Mesothelial cell of epicardium (in vitro differentiated cells): ENCODE measurements at regions not wholly inside any gene's neighbourhood (a gene's known extent, or its start where the extent isn't known, plus 50 kb on each side); places are given as distances from the start of the nearest gene placed in this dataset.

ENCODE experiments used
- DNase-seq, 2 experiments: peaks; one replicate each; pipeline ENCODE4 v3.0.0; 2021; ENCODE audit warnings: low spot score in 2 of 2; ENCODE audit not compliant: unreplicated experiment in 2 of 2
- H3K27ac Mint-ChIP-seq: 2 replicates; pipeline ENCODE4 v1.8.0; 2021; ENCODE audit warnings: mixed read lengths
- H3K27me3 Mint-ChIP-seq: 2 replicates; pipeline ENCODE4 v1.8.0; 2021; ENCODE audit warnings: low read depth, mixed read lengths
- H3K36me3 Mint-ChIP-seq: 2 replicates; pipeline ENCODE4 v1.8.0; 2021; ENCODE audit warnings: mixed read lengths
- H3K4me1 Mint-ChIP-seq: 2 replicates; pipeline ENCODE4 v1.8.0; 2021; ENCODE audit warnings: mixed read lengths
- H3K4me3 Mint-ChIP-seq: 2 replicates; pipeline ENCODE4 v1.8.0; 2021; ENCODE audit warnings: mild to moderate bottlenecking, moderate library complexity, mixed read lengths
- H3K9me3 Mint-ChIP-seq: 2 replicates; pipeline ENCODE4 v1.8.0; 2021; ENCODE audit warnings: mixed read lengths
- TF ChIP-seq, protein P1 (sequence below): fragments of 200-600 bp; sonication (generic); IDR thresholded peaks from one replicate; pipeline ENCODE4 v1.5.0; 2021; ENCODE audit warnings: antibody characterized with exemption; ENCODE audit not compliant: unreplicated experiment

DNA sequence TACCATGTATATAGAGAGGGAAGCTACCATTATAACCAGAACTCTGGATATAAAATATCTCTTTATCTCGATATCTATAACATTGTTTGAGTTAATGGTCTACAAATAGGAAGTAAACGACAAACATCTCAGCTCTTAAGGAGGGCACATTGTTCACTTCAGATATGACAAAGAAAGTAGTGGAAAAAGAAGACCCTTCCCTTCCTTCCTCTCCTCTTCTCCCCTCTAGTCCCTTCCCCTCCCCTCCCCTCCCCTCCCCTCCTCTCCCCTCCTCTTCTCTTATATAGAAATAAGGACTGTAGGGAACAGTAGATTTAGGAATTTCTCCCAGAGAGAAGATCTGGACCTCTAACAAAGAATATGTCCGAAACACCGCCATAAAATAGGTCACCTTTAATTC is 1731.9 kb upstream of the CDH9 start:
- no peak overlapping the region for H3K27ac Mint-ChIP-seq
- H3K36me3 Mint-ChIP-seq: no peaks in the 10 kb centered on the region
- peaks cover 8% of the 10 kb centered on the region for H3K9me3 Mint-ChIP-seq
- DNase-seq: no peak
- H3K27me3 Mint-ChIP-seq: no peaks in the 10 kb centered on the region
- no peak overlapping the region for H3K4me3 Mint-ChIP-seq
- TF ChIP-seq, protein P1, sequence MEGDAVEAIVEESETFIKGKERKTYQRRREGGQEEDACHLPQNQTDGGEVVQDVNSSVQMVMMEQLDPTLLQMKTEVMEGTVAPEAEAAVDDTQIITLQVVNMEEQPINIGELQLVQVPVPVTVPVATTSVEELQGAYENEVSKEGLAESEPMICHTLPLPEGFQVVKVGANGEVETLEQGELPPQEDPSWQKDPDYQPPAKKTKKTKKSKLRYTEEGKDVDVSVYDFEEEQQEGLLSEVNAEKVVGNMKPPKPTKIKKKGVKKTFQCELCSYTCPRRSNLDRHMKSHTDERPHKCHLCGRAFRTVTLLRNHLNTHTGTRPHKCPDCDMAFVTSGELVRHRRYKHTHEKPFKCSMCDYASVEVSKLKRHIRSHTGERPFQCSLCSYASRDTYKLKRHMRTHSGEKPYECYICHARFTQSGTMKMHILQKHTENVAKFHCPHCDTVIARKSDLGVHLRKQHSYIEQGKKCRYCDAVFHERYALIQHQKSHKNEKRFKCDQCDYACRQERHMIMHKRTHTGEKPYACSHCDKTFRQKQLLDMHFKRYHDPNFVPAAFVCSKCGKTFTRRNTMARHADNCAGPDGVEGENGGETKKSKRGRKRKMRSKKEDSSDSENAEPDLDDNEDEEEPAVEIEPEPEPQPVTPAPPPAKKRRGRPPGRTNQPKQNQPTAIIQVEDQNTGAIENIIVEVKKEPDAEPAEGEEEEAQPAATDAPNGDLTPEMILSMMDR: no peak
- H3K4me1 Mint-ChIP-seq: peaks cover 4% of the 10 kb centered on the region

DNA sequence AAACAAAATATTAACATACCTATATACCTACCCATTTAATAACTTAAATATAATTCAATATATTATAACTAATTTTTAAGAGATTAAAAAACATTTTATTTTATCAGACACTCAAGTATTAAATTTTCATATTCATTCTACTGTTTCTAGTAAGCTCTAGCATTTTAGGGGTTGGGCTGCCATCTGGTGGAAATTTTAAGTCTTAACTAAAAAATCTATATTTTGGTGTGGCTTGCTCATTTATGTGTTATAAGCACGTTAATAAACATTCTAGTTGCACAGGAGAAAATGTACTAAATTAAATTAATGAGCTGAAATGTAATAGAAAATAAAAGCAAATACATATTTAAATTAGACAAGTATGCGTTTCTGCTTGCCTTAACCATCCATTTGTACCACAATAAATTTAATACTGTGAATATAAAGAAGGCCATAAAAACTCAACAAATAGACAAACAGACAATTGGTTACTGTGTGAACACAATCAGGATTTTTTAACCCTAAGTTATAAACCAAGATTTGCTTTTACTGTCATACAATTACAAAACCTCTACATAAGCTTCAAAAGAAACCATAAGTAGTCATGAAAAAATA is 1728.3 kb upstream of the CDH9 start:
- Mint-ChIP-seq H3K9me3 (peaks cover 3% of the 10 kb centered on the region), H3K36me3 (no peaks in the 10 kb centered on the region), H3K27me3 (no peaks in the 10 kb centered on the region), H3K4me3 (no peak overlapping the region), H3K4me1 (peaks cover 6% of the 10 kb centered on the region), H3K27ac (no peak overlapping the region)
- TF ChIP-seq, protein P1: peak; percentile 72
- DNase-seq: peak in 1 of 2 experiments; percentile 39

DNA sequence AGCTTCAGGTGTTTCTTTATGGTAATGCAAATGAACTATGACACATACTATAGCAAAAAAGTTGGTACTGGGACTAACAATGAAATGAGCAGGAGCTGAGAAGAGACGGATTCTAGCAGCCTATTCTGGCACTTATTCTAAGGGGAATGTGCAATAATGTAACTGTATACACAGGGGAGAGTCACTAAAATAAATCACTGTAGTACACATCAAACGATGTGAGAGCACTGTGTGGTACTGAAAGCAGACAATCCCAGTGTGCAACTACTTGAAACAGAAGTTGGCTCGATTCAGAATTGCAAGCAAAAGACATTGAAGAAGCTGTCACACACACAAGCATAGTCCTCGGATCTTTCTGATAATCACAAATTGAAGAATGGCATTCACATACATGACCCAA is 1713.0 kb upstream of the CDH9 start:
- TF ChIP-seq, protein P1: no peak
- Mint-ChIP-seq H3K4me1 (peaks cover 4% of the 10 kb centered on the region), H3K27me3 (no peaks in the 10 kb centered on the region), H3K36me3 (no peaks in the 10 kb centered on the region), H3K9me3 (peaks cover 9% of the 10 kb centered on the region), H3K27ac (no peak overlapping the region), H3K4me3 (no peak overlapping the region)
- no peak for DNase-seq

DNA sequence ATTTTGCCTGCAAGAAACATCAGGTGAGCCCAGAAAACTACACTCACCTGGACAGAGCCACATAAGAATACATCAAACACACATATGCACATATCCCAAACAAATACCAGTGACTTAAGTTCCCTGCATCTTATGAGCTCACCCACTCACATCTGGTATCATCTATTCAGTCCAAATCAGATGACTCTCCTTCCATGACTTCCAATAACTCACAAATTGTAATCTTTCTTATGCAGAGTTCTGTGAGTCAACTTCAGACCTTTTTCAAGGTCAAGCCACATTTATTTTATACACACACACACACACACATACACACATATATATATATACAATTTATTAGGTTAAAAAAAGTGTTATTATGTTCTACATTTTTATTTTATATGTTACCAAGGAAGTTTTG is 1711.9 kb upstream of the CDH9 start:
- Mint-ChIP-seq H3K36me3 (no peaks in the 10 kb centered on the region), H3K4me1 (peaks cover 4% of the 10 kb centered on the region), H3K9me3 (peaks cover 4% of the 10 kb centered on the region), H3K27me3 (no peaks in the 10 kb centered on the region), H3K27ac (no peak overlapping the region), H3K4me3 (no peak overlapping the region)
- no peak for DNase-seq
- TF ChIP-seq, protein P1: no peak

DNA sequence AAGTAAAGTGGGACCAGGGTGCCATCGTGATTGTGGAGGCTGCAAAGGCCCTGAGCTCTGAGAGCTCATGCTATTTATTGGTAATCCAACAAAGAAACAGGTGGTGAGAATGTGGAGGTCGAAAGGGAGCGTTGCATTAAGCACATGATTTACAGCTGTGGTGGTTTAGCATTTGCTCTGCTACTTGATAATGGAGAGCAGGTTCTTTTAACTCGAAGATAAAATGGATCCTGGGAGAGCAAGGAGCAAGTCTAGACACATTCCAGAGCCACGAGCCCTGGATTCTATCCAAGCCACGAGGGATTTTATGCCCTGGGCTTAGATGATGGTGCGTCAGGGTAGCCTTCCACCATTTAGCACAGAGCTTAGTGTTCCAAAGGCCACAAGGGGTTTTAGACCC is 1710.1 kb upstream of the CDH9 start:
- no peak for DNase-seq
- TF ChIP-seq, protein P1: no peak
- no peak overlapping the region for H3K4me3 Mint-ChIP-seq
- no peaks in the 10 kb centered on the region for H3K36me3 Mint-ChIP-seq
- peaks cover 4% of the 10 kb centered on the region for H3K4me1 Mint-ChIP-seq
- H3K9me3 Mint-ChIP-seq: peaks cover 4% of the 10 kb centered on the region
- no peaks in the 10 kb centered on the region for H3K27me3 Mint-ChIP-seq
- H3K27ac Mint-ChIP-seq: peak overlapping the region; percentile 17

DNA sequence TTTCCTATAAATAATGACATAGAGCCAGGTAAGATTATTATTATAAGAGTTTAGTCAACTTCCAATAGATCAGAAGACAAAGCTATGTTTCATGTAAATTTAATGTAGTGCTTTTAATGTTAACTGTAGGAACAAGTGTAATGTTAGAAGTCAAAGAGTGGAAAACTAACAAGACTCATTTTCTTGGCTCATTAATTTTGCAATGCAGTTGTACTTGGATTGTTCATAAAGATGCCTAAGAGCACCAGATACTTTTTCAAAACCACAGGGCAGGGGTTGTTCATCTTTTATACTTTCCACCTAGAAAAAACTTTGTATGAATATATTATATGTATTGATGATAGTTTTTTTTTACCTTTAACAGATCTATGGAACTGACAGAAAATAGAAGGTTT is 1705.3 kb upstream of the CDH9 start:
- DNase-seq: no peak
- H3K9me3 Mint-ChIP-seq: peaks cover 10% of the 10 kb centered on the region
- no peaks in the 10 kb centered on the region for H3K36me3 Mint-ChIP-seq
- H3K4me3 Mint-ChIP-seq: no peak overlapping the region
- peaks cover 6% of the 10 kb centered on the region for H3K4me1 Mint-ChIP-seq
- H3K27ac Mint-ChIP-seq: no peak overlapping the region
- TF ChIP-seq, protein P1: no peak
- no peaks in the 10 kb centered on the region for H3K27me3 Mint-ChIP-seq
